Osteocyte (in vitro differentiated cells): ENCODE measurements at regions not wholly inside any gene's neighbourhood (a gene's known extent, or its start where the extent isn't known, plus 50 kb on each side); places are given as distances from the start of the nearest gene placed in this dataset.

ENCODE experiments used
- DNase-seq: peaks from one replicate; pipeline ENCODE4 v3.0.0; 2021; ENCODE audit warnings: mixed read lengths; ENCODE audit not compliant: unreplicated experiment; ENCODE audit errors: extremely low spot score
- H3K27ac Mint-ChIP-seq: one replicate; pipeline ENCODE4 v1.8.0; 2021; ENCODE audit warnings: mild to moderate bottlenecking, mixed read lengths; ENCODE audit not compliant: unreplicated experiment
- H3K27me3 Mint-ChIP-seq: one replicate; pipeline ENCODE4 v1.8.0; 2021; ENCODE audit warnings: mixed read lengths; ENCODE audit not compliant: unreplicated experiment
- H3K36me3 Mint-ChIP-seq: one replicate; pipeline ENCODE4 v1.8.0; 2021; ENCODE audit warnings: mixed read lengths; ENCODE audit not compliant: unreplicated experiment
- H3K4me1 Mint-ChIP-seq: one replicate; pipeline ENCODE4 v1.8.0; 2021; ENCODE audit warnings: mixed read lengths; ENCODE audit not compliant: unreplicated experiment
- H3K4me3 Mint-ChIP-seq: one replicate; pipeline ENCODE4 v1.8.0; 2021; ENCODE audit warnings: mild to moderate bottlenecking, moderate library complexity, mixed read lengths; ENCODE audit not compliant: unreplicated experiment
- H3K9me3 Mint-ChIP-seq: one replicate; pipeline ENCODE4 v1.8.0; 2021; ENCODE audit warnings: mixed read lengths; ENCODE audit not compliant: unreplicated experiment
- CTCF ChIP-seq: fragments of 200-600 bp; sonication (generic); IDR thresholded peaks from 2 replicates; pipeline ENCODE4 v1.5.0; 2021; ENCODE audit warnings: antibody characterized with exemption, mild to moderate bottlenecking, moderate library complexity

GRCh38 chr15:35888815-35889214 lies 342.9 kb upstream of the DPH6 start:
- no peaks in the 10 kb centered on the region for H3K9me3 Mint-ChIP-seq
- peaks cover 13% of the 10 kb centered on the region for H3K4me1 Mint-ChIP-seq
- no peak overlapping the region for H3K27ac Mint-ChIP-seq
- no peak for TF ChIP-seq CTCF
- H3K27me3 Mint-ChIP-seq: no peaks in the 10 kb centered on the region
- DNase-seq: no peak
- H3K4me3 Mint-ChIP-seq: no peak overlapping the region
- no peaks in the 10 kb centered on the region for H3K36me3 Mint-ChIP-seq

- DNase-seq: no peak
- Mint-ChIP-seq H3K4me1 (peaks cover 11% of the 10 kb centered on the region), H3K9me3 (peaks cover 2% of the 10 kb centered on the region), H3K36me3 (no peaks in the 10 kb centered on the region), H3K27ac (no peak overlapping the region), H3K27me3 (no peaks in the 10 kb centered on the region), H3K4me3 (no peak overlapping the region)
- TF ChIP-seq CTCF: no peak
These were observed 361.5 kb upstream of the DPH6 start for GRCh38 chr15:35907511-35907910.

GRCh38 chr15:35909414-35909813 lies 363.4 kb upstream of the DPH6 start:
- H3K4me3 Mint-ChIP-seq: no peak overlapping the region
- DNase-seq: no peak
- H3K36me3 Mint-ChIP-seq: no peaks in the 10 kb centered on the region
- TF ChIP-seq CTCF: no peak
- no peak overlapping the region for H3K27ac Mint-ChIP-seq
- H3K4me1 Mint-ChIP-seq: peaks cover 11% of the 10 kb centered on the region
- H3K27me3 Mint-ChIP-seq: no peaks in the 10 kb centered on the region
- H3K9me3 Mint-ChIP-seq: no peaks in the 10 kb centered on the region

- peaks cover 6% of the 10 kb centered on the region for H3K9me3 Mint-ChIP-seq
- H3K27me3 Mint-ChIP-seq: no peaks in the 10 kb centered on the region
- no peak for DNase-seq
- H3K36me3 Mint-ChIP-seq: peaks cover 1% of the 10 kb centered on the region
- H3K4me3 Mint-ChIP-seq: no peak overlapping the region
- peaks cover 11% of the 10 kb centered on the region for H3K4me1 Mint-ChIP-seq
- TF ChIP-seq CTCF: no peak
- no peak overlapping the region for H3K27ac Mint-ChIP-seq
These were observed 364.3 kb upstream of the DPH6 start for GRCh38 chr15:35910227-35910626.

GRCh38 chr15:35911052-35911777 lies 365.2 kb upstream of the DPH6 start:
- Mint-ChIP-seq H3K9me3 (peaks cover 13% of the 10 kb centered on the region), H3K36me3 (peaks cover 3% of the 10 kb centered on the region), H3K27me3 (no peaks in the 10 kb centered on the region), H3K27ac (no peak overlapping the region), H3K4me3 (no peak overlapping the region), H3K4me1 (peaks cover 11% of the 10 kb centered on the region)
- DNase-seq: no peak
- no peak for TF ChIP-seq CTCF
